HG02840 (cell line): ENCODE measurements at regions not wholly inside any gene's neighbourhood (a gene's known extent, or its start where the extent isn't known, plus 50 kb on each side); places are given as distances from the start of the nearest gene placed in this dataset.

Experiments
- ATAC-seq: cut with Tn5 transposase; IDR thresholded peaks from one replicate; pipeline ENCODE4 v1.9.1; 2021; ENCODE audit warnings: mild to moderate bottlenecking, moderate library complexity, moderate number of reproducible peaks; ENCODE audit not compliant: unreplicated experiment, low FRiP score

GRCh38 chr4:11546391-11547175 lies 117.9 kb upstream of the HS3ST1 start:
- ATAC-seq = no peak

- no peak for ATAC-seq
These were observed 117.0 kb upstream of the HS3ST1 start for GRCh38 chr4:11545651-11546050.

GRCh38 chr4:11544211-11544610 lies 115.5 kb upstream of the HS3ST1 start:
- no peak for ATAC-seq

DNA sequence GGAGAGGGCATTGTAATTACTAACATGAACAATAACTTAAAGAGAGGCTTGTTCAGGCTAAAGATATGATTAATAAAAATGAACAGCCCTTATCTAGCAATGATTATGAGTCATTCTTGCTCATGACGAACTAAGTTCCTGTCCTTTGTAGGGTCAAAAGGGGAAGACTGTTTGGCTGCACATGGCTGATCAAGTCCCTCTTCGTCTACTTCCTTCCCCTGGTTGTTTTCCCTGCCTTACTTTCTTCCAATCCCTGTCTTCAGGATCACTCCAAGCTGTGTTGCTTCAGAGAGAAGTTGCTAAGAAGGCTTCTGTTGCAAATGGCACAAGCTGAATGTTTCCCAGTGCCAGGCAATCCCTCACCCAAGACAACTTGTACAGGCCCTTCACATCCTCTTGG lies 115.0 kb upstream of the HS3ST1 start:
- ATAC-seq = no peak

DNA sequence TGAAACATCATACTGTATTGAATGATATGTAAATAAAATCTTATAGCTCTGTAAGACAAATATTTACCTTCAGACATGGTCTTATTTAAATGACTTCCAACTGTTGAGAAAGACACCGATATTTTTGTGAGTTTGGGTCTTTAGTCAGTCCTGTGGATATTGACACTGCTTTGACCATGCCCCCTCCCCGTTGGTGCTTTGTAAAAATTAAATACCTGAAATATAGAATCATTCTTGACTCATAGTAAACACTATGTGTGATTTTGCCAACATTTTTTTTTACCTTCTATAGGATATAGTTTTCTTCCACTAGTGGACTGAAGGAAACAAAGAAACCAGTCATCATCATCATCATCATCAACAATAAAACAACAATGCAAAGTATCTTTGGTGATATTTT lies 114.3 kb upstream of the HS3ST1 start:
- ATAC-seq = no peak

DNA sequence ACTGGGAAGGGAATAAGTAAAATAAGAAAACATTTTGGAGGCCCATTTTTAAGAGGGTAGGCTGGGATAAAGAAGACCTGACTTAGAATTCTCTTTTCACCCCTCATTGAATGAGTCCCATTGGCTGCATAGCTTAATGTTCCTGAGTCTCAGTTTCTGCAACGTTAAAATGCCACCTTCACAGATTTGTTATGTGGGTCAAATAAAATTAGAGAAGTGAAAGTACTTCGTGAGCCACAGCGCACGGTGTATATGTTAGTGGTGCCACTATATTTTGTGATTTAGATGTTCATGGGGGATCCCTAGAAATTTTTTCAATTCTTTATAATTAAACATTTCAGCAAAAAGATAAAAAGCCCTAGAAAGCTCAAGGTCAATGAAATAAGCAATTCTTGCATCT lies 109.2 kb upstream of the HS3ST1 start:
- ATAC-seq = no peak

DNA sequence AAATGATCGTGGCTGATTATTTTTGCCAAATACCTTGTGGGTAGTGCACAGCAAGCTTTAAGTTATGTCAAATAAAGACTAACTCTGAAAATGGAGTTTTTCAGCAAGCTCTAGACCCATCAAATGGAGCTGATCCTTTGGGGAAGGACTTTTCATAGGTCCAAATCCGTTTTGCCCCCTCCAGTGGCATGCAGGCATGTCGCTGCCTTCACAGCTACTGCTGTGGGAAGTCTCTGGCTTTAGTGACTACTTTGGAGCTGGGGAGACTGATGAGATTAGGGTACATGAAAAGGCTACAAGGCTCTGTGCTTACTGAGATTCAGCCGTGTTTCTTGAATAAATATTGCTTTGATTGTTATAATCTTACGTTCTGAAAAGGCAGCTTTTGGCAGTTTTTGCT lies 106.6 kb upstream of the HS3ST1 start:
- no peak for ATAC-seq

- no peak for ATAC-seq
These were observed 106.1 kb upstream of the HS3ST1 start for GRCh38 chr4:11534623-11535302.

DNA sequence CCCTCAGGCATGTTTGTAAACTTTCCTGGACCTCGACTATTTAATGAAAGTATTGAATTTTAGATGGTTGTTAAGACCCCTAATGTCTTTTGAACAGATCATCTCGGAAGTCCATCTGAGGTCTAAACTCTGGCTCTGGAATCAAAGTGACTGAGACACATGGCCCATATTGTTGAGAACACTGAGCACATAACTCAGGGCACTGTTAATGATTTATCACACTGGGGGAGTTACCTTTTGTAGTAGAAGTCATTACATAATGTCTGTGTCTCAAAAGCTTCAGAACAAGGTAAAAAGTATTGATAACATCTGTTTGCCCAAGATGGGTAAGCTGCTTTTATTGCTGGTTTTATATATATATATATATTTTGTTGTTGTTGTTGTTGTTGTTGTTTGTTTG lies 103.4 kb upstream of the HS3ST1 start:
- no peak for ATAC-seq

- no peak for ATAC-seq
These were observed 101.0 kb upstream of the HS3ST1 start for GRCh38 chr4:11529625-11530201.

- ATAC-seq = no peak
These were observed 96.4 kb upstream of the HS3ST1 start for GRCh38 chr4:11525085-11525484.

- no peak for ATAC-seq
These were observed 90.1 kb upstream of the HS3ST1 start for GRCh38 chr4:11518754-11519153.

- ATAC-seq = no peak
These were observed 86.2 kb upstream of the HS3ST1 start for GRCh38 chr4:11514779-11515419.

DNA sequence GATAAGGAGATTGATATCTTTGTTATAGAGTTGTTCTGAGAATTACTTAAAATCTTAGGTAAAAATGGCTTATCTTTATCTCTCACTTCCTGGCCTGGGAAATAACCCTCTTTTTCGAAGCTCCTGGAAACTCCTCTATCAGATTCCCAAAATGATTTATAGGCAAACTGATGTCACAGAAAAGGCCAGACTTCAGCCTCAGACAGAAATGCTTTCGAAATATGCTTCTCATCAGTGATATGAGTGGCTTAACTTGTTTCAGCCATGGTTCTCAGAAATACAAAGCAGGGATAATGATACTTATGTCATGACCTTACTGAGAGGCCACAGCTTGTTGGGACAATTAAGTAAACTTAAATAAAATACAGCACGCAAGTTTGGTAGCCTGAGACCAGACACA lies 85.3 kb upstream of the HS3ST1 start:
- ATAC-seq = no peak

DNA sequence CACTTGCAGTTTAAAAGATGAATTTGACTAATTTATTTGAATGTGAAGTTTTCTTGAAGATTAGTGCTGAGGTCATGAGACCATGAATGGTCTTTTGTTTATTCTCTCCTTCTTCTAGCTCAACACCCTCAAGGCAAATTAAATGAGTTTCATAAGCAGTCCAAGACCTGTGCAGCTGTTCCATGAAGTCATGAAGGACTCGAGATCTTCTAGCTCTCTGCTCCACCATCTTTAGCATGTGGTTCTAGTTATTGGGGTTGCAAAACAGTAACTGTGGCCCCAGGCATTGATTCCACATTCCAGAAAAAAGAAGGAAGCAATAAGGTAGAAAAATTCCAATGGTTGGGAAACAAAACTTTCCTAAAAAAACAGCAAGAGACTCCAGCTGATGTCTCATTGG lies 84.2 kb upstream of the HS3ST1 start:
- ATAC-seq = no peak

- no peak for ATAC-seq
These were observed 82.6 kb upstream of the HS3ST1 start for GRCh38 chr4:11511321-11511720.

DNA sequence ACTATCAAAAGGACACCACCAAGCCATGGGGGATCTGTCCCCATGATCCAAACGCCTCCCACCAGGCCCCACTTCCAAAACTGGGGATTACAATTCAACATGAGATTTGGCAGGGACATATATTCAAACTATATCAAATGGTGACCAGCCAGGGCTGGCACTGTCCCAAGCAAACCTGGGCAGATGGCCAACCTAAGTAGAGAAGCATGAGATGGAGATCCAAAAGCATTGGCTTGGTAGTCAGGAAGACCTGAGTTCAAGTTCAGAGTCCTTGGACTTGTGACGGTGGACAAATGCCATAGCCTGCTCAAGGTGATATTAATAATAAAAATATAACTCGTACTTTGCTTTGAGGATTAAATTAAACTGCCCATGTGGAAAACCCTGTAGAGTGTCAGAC lies 79.2 kb upstream of the HS3ST1 start:
- ATAC-seq = no peak

GRCh38 chr4:11506194-11506593 lies 77.5 kb upstream of the HS3ST1 start:
- no peak for ATAC-seq

GRCh38 chr4:11505221-11505971 lies 76.7 kb upstream of the HS3ST1 start:
- no peak for ATAC-seq

DNA sequence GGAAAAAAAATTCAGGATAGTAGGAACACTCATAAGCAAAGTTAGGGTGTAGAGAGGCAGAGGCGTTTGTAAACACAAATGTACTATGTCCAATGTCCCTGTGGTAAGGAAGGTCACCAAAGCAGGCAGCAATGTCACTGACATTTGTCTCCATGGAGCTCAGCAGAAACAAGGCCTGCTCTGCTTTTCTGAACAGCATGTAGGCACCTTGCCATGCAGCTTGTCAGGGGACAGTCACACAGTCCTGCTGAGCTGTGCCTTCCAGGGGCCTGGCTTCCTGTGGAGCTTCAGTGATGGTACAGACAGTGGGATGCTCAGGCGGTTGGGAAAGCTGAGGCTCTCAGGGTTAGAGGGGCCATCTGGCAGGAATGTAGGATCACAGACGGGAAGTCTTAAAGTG lies 74.5 kb upstream of the HS3ST1 start:
- no peak for ATAC-seq

DNA sequence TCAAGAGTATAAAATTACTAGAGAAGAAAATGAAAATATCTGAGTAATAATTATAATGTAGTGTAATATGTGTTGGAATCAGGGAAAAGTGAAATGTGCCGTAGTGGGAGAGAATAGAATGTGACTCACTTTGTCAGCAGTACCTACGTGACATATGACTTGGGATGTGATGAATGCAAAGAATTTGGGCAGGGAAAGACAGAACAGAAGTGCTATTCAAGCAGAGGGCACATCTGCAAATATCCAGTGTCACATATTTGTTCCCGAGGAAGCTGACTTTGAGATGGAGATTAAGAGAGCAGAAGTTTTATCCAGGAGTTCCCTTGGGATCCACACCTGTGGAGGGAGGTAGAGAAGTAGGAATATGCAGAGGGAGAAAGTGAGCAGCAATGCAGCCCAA lies 69.3 kb upstream of the HS3ST1 start:
- no peak for ATAC-seq
